AG09309 (cell line): ENCODE measurements at regions not wholly inside any gene's neighbourhood (a gene's known extent, or its start where the extent isn't known, plus 50 kb on each side); places are given as distances from the start of the nearest gene placed in this dataset.

Experiments
- DNase-seq: peaks from one replicate; pipeline ENCODE4 v3.0.0-alpha.2; 2010; ENCODE audit warnings: low read depth
- H3K4me3 ChIP-seq: 2 replicates; pipeline ENCODE4 v1.5.1; 2011; ENCODE audit warnings: mild to moderate bottlenecking, low read depth, low read length, moderate library complexity; ENCODE audit not compliant: control insufficient read depth
- TF ChIP-seq, protein P1 (sequence below): IDR thresholded peaks from 2 replicates; pipeline ENCODE4 v1.5.1; 2011; ENCODE audit warnings: mild to moderate bottlenecking, low read depth, low read length, inconsistent platforms; ENCODE audit not compliant: insufficient read depth, control insufficient read depth; ENCODE audit errors: missing control alignments

- TF ChIP-seq, protein P1, sequence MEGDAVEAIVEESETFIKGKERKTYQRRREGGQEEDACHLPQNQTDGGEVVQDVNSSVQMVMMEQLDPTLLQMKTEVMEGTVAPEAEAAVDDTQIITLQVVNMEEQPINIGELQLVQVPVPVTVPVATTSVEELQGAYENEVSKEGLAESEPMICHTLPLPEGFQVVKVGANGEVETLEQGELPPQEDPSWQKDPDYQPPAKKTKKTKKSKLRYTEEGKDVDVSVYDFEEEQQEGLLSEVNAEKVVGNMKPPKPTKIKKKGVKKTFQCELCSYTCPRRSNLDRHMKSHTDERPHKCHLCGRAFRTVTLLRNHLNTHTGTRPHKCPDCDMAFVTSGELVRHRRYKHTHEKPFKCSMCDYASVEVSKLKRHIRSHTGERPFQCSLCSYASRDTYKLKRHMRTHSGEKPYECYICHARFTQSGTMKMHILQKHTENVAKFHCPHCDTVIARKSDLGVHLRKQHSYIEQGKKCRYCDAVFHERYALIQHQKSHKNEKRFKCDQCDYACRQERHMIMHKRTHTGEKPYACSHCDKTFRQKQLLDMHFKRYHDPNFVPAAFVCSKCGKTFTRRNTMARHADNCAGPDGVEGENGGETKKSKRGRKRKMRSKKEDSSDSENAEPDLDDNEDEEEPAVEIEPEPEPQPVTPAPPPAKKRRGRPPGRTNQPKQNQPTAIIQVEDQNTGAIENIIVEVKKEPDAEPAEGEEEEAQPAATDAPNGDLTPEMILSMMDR = no peak
- no peak overlapping the region for H3K4me3 ChIP-seq
- no peak for DNase-seq
These were observed 1611.0 kb upstream of the ACO1 start for GRCh38 chr9:30773427-30773826.

DNA sequence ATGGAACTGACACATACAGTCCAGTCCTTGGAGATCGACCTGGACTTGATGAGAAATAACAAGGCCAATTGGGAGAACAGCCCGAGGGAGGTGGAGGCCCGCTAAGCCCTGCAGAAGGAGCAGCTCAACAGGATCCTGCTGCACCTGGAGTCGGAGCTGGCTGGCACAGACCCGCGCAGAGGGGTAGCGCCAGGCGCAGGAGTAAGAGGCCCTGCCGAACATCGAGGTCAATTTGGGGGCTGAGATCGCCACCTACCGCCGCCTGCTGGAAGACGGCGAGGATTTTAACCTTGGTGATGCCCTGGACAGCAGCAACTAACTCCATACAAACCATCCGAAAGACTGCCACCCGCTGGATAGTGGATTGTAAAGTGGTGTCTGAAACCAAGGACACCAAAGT lies 1610.1 kb upstream of the ACO1 start:
- DNase-seq = no peak
- H3K4me3 ChIP-seq = no peak overlapping the region
- TF ChIP-seq, protein P1 = no peak

- TF ChIP-seq, protein P1 = no peak
- DNase-seq = no peak
- H3K4me3 ChIP-seq = no peak overlapping the region
These were observed 1609.2 kb upstream of the ACO1 start for GRCh38 chr9:30775236-30775635.

DNA sequence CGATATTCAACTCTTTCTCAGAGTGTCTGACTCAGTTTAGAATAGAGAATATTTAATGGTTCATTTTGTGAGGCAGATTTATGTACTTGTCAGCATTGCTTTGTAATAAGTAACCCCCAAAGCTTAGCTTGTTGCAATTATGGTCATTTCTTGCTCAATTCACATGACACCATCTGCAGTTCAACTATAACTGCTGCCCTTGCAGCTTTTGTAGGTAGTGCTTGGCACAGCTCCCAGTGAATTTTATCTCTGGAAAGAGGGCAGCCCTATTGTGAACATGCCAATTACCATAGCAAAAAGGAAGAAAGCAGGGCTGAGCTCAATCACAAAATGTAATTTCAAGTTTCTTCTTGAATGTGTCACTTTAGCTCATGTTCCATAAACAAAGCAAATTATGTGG lies 1587.7 kb upstream of the ACO1 start:
- DNase-seq = no peak
- TF ChIP-seq, protein P1 = no peak

DNA sequence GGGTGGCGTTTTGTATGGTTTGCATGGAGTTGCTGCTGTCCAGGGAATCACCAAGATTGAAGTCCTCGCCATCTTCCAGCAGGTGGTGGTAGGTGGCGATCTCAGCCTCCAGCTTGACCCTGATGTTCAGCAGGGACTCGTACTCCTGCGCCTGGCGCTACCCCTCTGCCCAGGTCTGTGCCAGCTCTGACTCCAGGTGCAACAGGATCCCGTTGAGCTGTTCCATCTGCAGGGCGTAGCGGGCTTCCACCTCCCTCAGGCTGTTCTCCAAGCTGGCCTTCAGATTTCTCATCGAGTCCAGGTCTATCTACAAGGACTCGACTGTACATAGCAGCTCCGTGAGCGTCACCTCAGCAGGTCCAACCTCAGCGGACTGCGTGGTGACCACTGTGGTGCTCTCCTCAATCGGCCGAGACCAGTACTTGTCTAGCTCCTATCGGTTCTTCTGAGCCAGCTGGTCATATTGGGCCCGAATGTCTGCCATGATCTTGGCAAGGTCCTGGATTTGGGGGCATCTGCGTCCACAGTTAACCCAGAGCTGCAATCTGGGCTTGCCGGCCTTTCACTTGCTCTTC lies 1584.8 kb upstream of the ACO1 start:
- TF ChIP-seq, protein P1 = no peak
- H3K4me3 ChIP-seq = no peak overlapping the region
- no peak for DNase-seq

More for the DNA sequence above, 1587.7 kb upstream of the ACO1 start:
- no peak overlapping the region for H3K4me3 ChIP-seq

DNA sequence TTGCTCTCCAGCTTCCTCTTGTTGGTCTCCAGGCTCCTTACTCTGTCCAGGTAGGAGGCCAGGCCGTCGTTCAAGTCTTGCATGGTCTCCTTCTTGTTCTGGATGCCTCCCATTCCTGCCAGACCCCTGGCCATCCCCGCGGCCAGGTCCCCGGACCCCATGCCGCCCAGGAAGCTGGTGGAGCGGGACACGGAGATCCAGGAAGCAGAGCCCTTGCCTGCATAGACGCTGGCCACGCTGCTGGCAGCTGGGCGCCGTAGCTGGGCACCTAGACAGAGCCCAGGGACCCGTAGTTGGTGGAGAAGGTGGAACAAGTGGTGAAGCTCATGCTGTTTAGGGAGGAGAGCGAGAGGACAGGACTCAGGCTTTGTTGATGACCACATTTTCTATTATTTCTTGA lies 1584.0 kb upstream of the ACO1 start:
- no peak overlapping the region for H3K4me3 ChIP-seq
- DNase-seq = no peak
- TF ChIP-seq, protein P1 = no peak

- DNase-seq = no peak
- TF ChIP-seq, protein P1 = no peak
- no peak overlapping the region for H3K4me3 ChIP-seq
These were observed 1571.6 kb upstream of the ACO1 start for GRCh38 chr9:30812821-30813220.
